Esophagus muscularis mucosa (tissue), 3 donors: ENCODE measurements at regions not wholly inside any gene's neighbourhood (a gene's known extent, or its start where the extent isn't known, plus 50 kb on each side); places are given as distances from the start of the nearest gene placed in this dataset.

ENCODE experiments used
- CTCF ChIP-seq, 3 experiments: fragments of 200-600 bp in 2 of 3; fragments of 450-650 bp in 1 of 3; sonication (generic) in 2 of 3; IDR thresholded peaks; one replicate each; pipeline ENCODE4 v1.5.1; 2017 to 2019; ENCODE audit warnings: antibody characterized with exemption in 3 of 3, mild to moderate bottlenecking in 2 of 3, moderate library complexity in 1 of 3
- POLR2A ChIP-seq: fragments of 450-650 bp; IDR thresholded peaks from one replicate; pipeline ENCODE4 v1.6.1; 2017; ENCODE audit warnings: antibody characterized with exemption, moderate library complexity, mild to moderate bottlenecking, low read depth

GRCh38 chr21:43280949-43281633, 112.3 kb downstream of the CRYAA start:
- TF ChIP-seq CTCF (IDR thresholded peaks at IDR 0.05) (no peak), POLR2A (no peak)
